Esophagus muscularis mucosa (tissue), 3 donors: ENCODE measurements at regions not wholly inside any gene's neighbourhood (a gene's known extent, or its start where the extent isn't known, plus 50 kb on each side); places are given as distances from the start of the nearest gene placed in this dataset.

Experiments
- CTCF ChIP-seq, 3 experiments: fragments of 200-600 bp in 2 of 3; fragments of 450-650 bp in 1 of 3; sonication (generic) in 2 of 3; IDR thresholded peaks; one replicate each; pipeline ENCODE4 v1.5.1; 2017 to 2019; ENCODE audit warnings: antibody characterized with exemption in 3 of 3, mild to moderate bottlenecking in 2 of 3, moderate library complexity in 1 of 3
- POLR2A ChIP-seq: fragments of 450-650 bp; IDR thresholded peaks from one replicate; pipeline ENCODE4 v1.6.1; 2017; ENCODE audit warnings: antibody characterized with exemption, moderate library complexity, mild to moderate bottlenecking, low read depth

- no peak for TF ChIP-seq CTCF (IDR thresholded peaks at IDR 0.05)
- no peak for TF ChIP-seq POLR2A
Measured at GRCh38 chr4:176525576-176525975, 205.8 kb downstream of the SPCS3 start.
